PC-9 (cell line): ENCODE measurements at regions not wholly inside any gene's neighbourhood (a gene's known extent, or its start where the extent isn't known, plus 50 kb on each side); places are given as distances from the start of the nearest gene placed in this dataset.

ENCODE experiments used
- BruUV-seq: library from RNA; stranded (reverse); fragments of 400-500 nt; replicated peaks from 2 replicates; lab custom pipeline; 2021; lab: Mats Ljungman, UMichigan
- CTCF ChIA-PET: fragments of 300-600 bp; sonication (Branson Sonifier 250); formaldehyde crosslinking; loops from one replicate; lab custom pipeline; 2022; ENCODE audit warnings: antibody characterized with exemption; lab: Charles Lee
- POLR2A ChIA-PET: fragments of 300-600 bp; sonication (Branson Sonifier 250); formaldehyde crosslinking; loops from one replicate; lab custom pipeline; 2022; ENCODE audit warnings: antibody characterized with exemption; ENCODE audit not compliant: unreplicated experiment; lab: Charles Lee
- DNase-seq, 2 experiments: peaks; one replicate each; pipeline versions ENCODE4 v3.0.0 to v3.0.0-alpha.2; 2015 to 2022; ENCODE audit warnings: mixed read lengths in 1 of 2
- H2AFZ ChIP-seq: fragments of 200-600 bp; sonication (generic); 2 replicates; pipeline ENCODE4 v1.8.1; 2017; ENCODE audit warnings: antibody characterized with exemption
- H3F3A ChIP-seq: fragments of 200-600 bp; sonication (generic); 2 replicates; pipeline ENCODE4 v1.8.1; 2017; ENCODE audit warnings: antibody characterized with exemption, mild to moderate bottlenecking, low read depth; ENCODE audit not compliant: insufficient read depth
- H3K27ac ChIP-seq: fragments of 200-600 bp; sonication (generic); 2 replicates; pipeline ENCODE4 v1.6.1; 2016; ENCODE audit warnings: mixed run types
- H3K27me3 ChIP-seq: fragments of 200-600 bp; sonication (generic); 2 replicates; pipeline ENCODE4 v1.6.1; 2016; ENCODE audit warnings: low read depth, mixed run types; ENCODE audit not compliant: insufficient read depth
- H3K36me3 ChIP-seq: fragments of 200-600 bp; sonication (generic); 2 replicates; pipeline ENCODE4 v1.6.1; 2016; ENCODE audit warnings: low read depth, mixed run types
- H3K4me1 ChIP-seq: fragments of 200-600 bp; sonication (generic); replicated peaks from 2 replicates; pipeline ENCODE4 v1.6.1; 2016; ENCODE audit warnings: mixed run types; ENCODE audit not compliant: insufficient read depth
- H3K4me2 ChIP-seq: fragments of 200-600 bp; sonication (generic); 2 replicates; pipeline ENCODE4 v1.6.1; 2017; ENCODE audit warnings: mixed run types
- H3K4me3 ChIP-seq: fragments of 200-600 bp; sonication (generic); 2 replicates; pipeline ENCODE4 v1.6.1; 2016; ENCODE audit warnings: mixed run types
- H3K79me2 ChIP-seq: fragments of 200-600 bp; sonication (generic); 2 replicates; pipeline ENCODE4 v1.6.1; 2017; ENCODE audit warnings: low read depth, mixed run types
- H3K9me2 ChIP-seq: fragments of 200-600 bp; sonication (generic); 2 replicates; pipeline ENCODE4 v1.8.1; 2017; ENCODE audit warnings: mild to moderate bottlenecking; ENCODE audit not compliant: insufficient read depth
- H3K9me3 ChIP-seq: fragments of 200-600 bp; sonication (generic); 2 replicates; pipeline ENCODE4 v1.8.1; 2016; ENCODE audit warnings: low read depth; ENCODE audit not compliant: insufficient read depth
- H4K20me1 ChIP-seq: fragments of 200-600 bp; sonication (generic); 2 replicates; pipeline ENCODE4 v1.8.1; 2017; ENCODE audit not compliant: insufficient read depth
- EZH2 ChIP-seq: fragments of 200-600 bp; sonication (generic); IDR thresholded peaks from 2 replicates; pipeline ENCODE4 v1.8.0; 2017; ENCODE audit warnings: antibody characterized with exemption, low read depth
- intact Hi-C: fragments of 100-400 bp; cut with micrococcal nuclease; formaldehyde crosslinking; loops from one replicate; pipeline ENCODE4 v1.10.0; 2022; ENCODE audit not compliant: unreplicated experiment
- TF ChIP-seq, protein P1 (sequence below): fragments of 200-600 bp; sonication (generic); conservative IDR thresholded peaks from 2 replicates; pipeline ENCODE4 v1.6.1; 2017; ENCODE audit warnings: mixed run types, antibody characterized with exemption, mild to moderate bottlenecking, moderate library complexity

DNA sequence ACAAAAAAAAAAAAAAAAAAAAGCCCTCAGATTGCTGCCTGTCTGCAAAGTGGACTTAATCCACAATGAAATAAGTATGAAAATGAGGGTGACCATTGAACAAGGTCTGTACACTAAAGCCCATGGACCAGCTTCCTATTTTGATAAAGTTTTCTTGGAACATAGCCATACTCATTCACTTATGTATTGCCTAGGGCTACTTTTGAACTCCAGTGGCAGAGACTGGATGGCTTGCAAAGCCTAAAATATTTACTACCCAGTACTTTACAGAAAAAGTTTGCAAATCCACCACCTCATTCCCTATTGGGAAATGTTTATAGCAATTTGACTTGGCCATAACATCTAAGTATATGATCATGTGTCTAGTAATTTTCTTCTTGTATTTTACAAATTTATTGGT is 481.7 kb downstream of the NAF1 start:
- intact Hi-C loops, result no loop called here
- BruUV-seq, result no TSS peak
- Histone ChIP-seq H3K27me3 (no peaks in the 10 kb centered on the region), H3F3A (no peaks in the 10 kb centered on the region), H3K9me2 (no peaks in the 10 kb centered on the region), H3K27ac (no peak overlapping the region), H3K4me3 (no peak overlapping the region), H3K79me2 (no peaks in the 10 kb centered on the region), H3K4me1 (no peaks in the 10 kb centered on the region), H4K20me1 (no peaks in the 10 kb centered on the region), H3K36me3 (no peaks in the 10 kb centered on the region), H3K4me2 (no peak overlapping the region), H3K9me3 (no peaks in the 10 kb centered on the region), H2AFZ (no peak overlapping the region)
- POLR2A ChIA-PET, result no interaction called here
- TF ChIP-seq, protein P1, sequence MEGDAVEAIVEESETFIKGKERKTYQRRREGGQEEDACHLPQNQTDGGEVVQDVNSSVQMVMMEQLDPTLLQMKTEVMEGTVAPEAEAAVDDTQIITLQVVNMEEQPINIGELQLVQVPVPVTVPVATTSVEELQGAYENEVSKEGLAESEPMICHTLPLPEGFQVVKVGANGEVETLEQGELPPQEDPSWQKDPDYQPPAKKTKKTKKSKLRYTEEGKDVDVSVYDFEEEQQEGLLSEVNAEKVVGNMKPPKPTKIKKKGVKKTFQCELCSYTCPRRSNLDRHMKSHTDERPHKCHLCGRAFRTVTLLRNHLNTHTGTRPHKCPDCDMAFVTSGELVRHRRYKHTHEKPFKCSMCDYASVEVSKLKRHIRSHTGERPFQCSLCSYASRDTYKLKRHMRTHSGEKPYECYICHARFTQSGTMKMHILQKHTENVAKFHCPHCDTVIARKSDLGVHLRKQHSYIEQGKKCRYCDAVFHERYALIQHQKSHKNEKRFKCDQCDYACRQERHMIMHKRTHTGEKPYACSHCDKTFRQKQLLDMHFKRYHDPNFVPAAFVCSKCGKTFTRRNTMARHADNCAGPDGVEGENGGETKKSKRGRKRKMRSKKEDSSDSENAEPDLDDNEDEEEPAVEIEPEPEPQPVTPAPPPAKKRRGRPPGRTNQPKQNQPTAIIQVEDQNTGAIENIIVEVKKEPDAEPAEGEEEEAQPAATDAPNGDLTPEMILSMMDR, result no peak
- CTCF ChIA-PET, result no interaction called here
- DNase-seq, result no peak

DNA sequence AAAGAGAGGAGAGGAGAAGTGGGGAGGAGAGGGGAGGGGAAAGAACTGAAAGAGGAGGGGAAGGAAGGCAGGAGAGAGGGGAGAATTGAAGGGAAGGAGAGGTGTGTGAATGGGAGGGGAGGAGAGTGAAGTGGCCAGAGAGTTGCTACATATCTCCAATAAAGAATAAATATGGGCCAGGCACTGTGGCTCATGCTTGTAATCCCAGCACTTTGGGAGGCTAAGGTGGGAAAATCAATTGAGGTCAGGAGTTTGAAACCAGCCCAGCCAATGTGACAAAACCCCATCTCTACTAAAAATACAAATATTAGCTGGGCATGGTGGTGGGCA is 482.4 kb downstream of the NAF1 start:
- Histone ChIP-seq H3K27me3 (no peaks in the 10 kb centered on the region), H3K27ac (no peak overlapping the region), H3K79me2 (no peaks in the 10 kb centered on the region), H3K4me1 (no peaks in the 10 kb centered on the region), H3K9me2 (no peaks in the 10 kb centered on the region), H3K36me3 (no peaks in the 10 kb centered on the region), H3K4me3 (no peak overlapping the region), H3K9me3 (no peaks in the 10 kb centered on the region), H3K4me2 (no peak overlapping the region), H2AFZ (no peak overlapping the region), H3F3A (no peaks in the 10 kb centered on the region), H4K20me1 (no peaks in the 10 kb centered on the region)
- DNase-seq, result no peak
- TF ChIP-seq, protein P1, result no peak
- no peak for TF ChIP-seq EZH2
- intact Hi-C loops, result no loop called here
- ChIA-PET CTCF (no interaction called here), POLR2A (no interaction called here)
- no TSS peak for BruUV-seq

DNA sequence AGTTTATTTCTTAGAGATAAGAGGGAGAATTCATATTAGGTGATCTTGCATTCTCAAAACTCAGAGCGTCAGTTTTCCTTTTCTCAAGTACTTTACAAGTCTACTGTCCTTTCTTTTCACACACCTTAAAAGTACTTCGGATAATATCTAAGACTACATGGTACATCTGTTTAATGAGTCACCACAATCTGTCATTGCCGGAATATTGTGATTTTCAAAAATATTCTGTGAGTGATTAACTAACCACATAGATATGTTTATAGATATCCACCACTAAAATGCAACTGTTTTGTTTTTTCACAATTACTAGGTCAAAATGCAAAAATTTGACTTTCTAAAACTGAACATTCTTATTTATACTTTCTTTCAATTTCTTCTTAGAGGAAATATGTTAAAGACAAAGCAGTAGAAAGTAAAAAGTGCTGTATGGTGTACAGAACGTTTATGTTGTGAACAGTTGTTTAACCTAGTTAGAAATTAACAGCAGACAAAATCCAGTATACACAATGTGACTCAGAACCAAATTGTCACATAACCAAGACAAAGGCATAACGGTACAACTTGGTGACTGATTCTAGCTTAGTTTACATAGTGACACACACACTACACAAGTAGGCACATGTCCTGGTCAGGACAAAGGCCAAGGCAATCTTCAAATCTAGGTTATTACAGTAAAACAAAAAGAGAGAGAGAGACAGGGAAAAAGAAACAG is 482.9 kb downstream of the NAF1 start:
- Histone ChIP-seq H3K4me3 (no peak overlapping the region), H3K4me1 (no peaks in the 10 kb centered on the region), H3K27ac (no peak overlapping the region), H4K20me1 (no peaks in the 10 kb centered on the region), H3K9me3 (no peaks in the 10 kb centered on the region), H3K4me2 (no peak overlapping the region), H2AFZ (no peak overlapping the region), H3K9me2 (no peaks in the 10 kb centered on the region), H3F3A (no peaks in the 10 kb centered on the region), H3K36me3 (no peaks in the 10 kb centered on the region), H3K79me2 (no peaks in the 10 kb centered on the region), H3K27me3 (no peaks in the 10 kb centered on the region)
- DNase-seq, result no peak
- ChIA-PET CTCF (no interaction called here), POLR2A (no interaction called here)
- no peak for TF ChIP-seq EZH2
- TF ChIP-seq, protein P1, result no peak
- BruUV-seq, result no TSS peak
- intact Hi-C loops, result no loop called here
